MV-4-11 (cell line): ENCODE measurements at regions not wholly inside any gene's neighbourhood (a gene's known extent, or its start where the extent isn't known, plus 50 kb on each side); places are given as distances from the start of the nearest gene placed in this dataset.
A peak's percentile ranks its signal among the peaks of the same experiment; 100 is the strongest.

Experiments
- DNase-seq: peaks from one replicate; lab custom pipeline; 2025; lab: John Stamatoyannopoulos, UW

GRCh38 chr4:185071236-185071811, 53.0 kb downstream of the HELT start:
- no peak for DNase-seq

DNA sequence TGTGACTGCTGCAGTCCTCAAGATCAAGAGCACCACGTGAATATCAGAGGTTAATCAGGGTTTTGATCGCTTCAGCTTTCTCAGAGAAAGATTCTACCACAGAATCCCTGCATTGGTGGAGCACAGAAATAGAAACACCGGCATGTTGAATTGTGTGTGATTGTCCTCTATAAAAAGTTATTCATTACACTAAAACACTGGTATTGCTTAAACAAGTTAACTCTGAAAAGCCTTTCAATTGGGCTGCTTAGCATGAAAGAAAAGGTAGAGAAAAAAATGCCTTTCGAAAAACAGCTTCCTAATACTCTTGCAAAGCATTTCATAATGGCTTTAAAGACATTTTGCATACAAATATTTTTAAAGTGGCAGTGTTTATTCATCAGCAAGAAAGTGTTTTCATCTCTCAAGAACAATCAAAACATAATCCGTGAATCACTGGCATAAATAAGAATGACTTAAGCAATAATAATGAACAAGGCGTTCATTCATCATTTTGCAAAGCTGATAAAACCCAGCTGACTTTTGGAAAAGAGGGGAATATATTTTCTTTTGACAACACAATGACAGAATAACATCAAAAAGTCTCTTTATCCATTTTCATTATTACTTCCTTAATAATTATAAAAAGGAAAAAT, 61.1 kb downstream of the HELT start:
- DNase-seq, result no peak

- no peak for DNase-seq
Measured at GRCh38 chr4:185080545-185080944, 62.3 kb downstream of the HELT start.

DNA sequence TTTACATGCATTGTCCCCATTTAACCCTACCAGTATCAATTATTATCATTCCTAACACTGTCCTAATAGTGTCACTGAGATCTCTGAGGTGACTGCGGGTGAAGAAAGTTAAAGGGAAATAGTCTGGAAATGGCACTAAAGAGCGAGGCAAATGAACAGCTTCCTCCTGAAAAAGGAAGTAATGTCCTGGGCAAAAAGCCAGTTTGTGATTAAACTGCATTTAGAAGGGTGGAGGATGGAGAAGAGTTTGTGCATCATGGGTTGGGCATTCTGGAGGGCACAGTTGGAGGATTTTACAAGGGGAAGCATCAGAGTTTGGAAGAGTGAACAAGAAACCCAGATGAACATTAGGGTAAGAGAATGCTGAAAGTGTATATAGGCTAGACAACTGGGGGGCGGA, 60.5 kb upstream of the SLC25A4 start:
- peak; percentile 64 for DNase-seq

- no peak for DNase-seq
Measured at GRCh38 chr4:185086053-185086452, 57.0 kb upstream of the SLC25A4 start.

GRCh38 chr4:185088899-185089298, 54.2 kb upstream of the SLC25A4 start:
- DNase-seq, result no peak

GRCh38 chr4:185090592-185090991, 52.5 kb upstream of the SLC25A4 start:
- DNase-seq, result no peak

GRCh38 chr4:185092535-185093197, 50.4 kb upstream of the SLC25A4 start:
- peak; percentile 42 for DNase-seq
